Ectodermal cell (in vitro differentiated cells): ENCODE measurements at regions not wholly inside any gene's neighbourhood (a gene's known extent, or its start where the extent isn't known, plus 50 kb on each side); places are given as distances from the start of the nearest gene placed in this dataset.
"Not testable (repeated sequence)": the region's sequence is repeated elsewhere in the genome, so short reads cannot be mapped to it uniquely, and the experiment has no call there.

Source experiments
- H3K27ac ChIP-seq: 2 replicates; pipeline ENCODE4 v1.7.0; 2013; ENCODE audit warnings: mild to moderate bottlenecking, low read depth, low read length; ENCODE audit not compliant: insufficient read depth, poor library complexity, severe bottlenecking
- H3K27me3 ChIP-seq: 2 replicates; pipeline ENCODE4 v1.7.0; 2013; ENCODE audit warnings: mild to moderate bottlenecking, low read length; ENCODE audit not compliant: insufficient read depth, control insufficient read depth, poor library complexity, severe bottlenecking
- H3K36me3 ChIP-seq: one replicate; pipeline ENCODE4 v1.7.0; 2013; ENCODE audit warnings: low read length; ENCODE audit not compliant: control insufficient read depth, insufficient read depth
- H3K4me1 ChIP-seq: one replicate; pipeline ENCODE4 v1.7.0; 2013; ENCODE audit warnings: low read length; ENCODE audit not compliant: control insufficient read depth, insufficient read depth
- H3K4me3 ChIP-seq: 2 replicates; pipeline ENCODE4 v1.7.0; 2013; ENCODE audit warnings: low read depth, low read length, control low read depth; ENCODE audit not compliant: insufficient read depth
- H3K9me3 ChIP-seq: 2 replicates; pipeline ENCODE4 v1.7.0; 2013; ENCODE audit warnings: mild to moderate bottlenecking, low read length, moderate library complexity; ENCODE audit not compliant: control insufficient read depth
- WGBS, 2 experiments: methylation state at CpG; one replicate each; pipeline ENCODE4 v1.1.7; 2013; ENCODE audit warnings: missing lambda C conversion rate in 2 of 2; 5-methylcytosine and 5-hydroxymethylcytosine counted together

- H3K9me3 ChIP-seq, result no peaks in the 10 kb centered on the region
- H3K27me3 ChIP-seq, result no peaks in the 10 kb centered on the region
- H3K36me3 ChIP-seq, result no peaks in the 10 kb centered on the region
- no peaks in the 10 kb centered on the region for H3K4me1 ChIP-seq
- no peak overlapping the region for H3K27ac ChIP-seq
- WGBS, 2 experiments, result 95 to 98% methylated on average over 13 of the region's 13 CpGs
- H3K4me3 ChIP-seq, result no peak overlapping the region
These were observed 75.8 kb upstream of the KCNAB1 start for GRCh38 chr3:156044634-156044975.

- not testable (repeated sequence) for H3K27ac ChIP-seq, H3K4me1 ChIP-seq, H3K27me3 ChIP-seq, H3K4me3 ChIP-seq, H3K36me3 ChIP-seq, H3K9me3 ChIP-seq
- WGBS, 2 experiments, result 78 to 100% methylated on average over 1 to 2 of the region's 3 CpGs
These were observed 71.9 kb upstream of the KCNAB1 start for GRCh38 chr3:156048483-156048882.

- no peaks in the 10 kb centered on the region for H3K4me1 ChIP-seq
- H3K27me3 ChIP-seq, result no peaks in the 10 kb centered on the region
- no peaks in the 10 kb centered on the region for H3K9me3 ChIP-seq
- 80 to 100% methylated on average over 1 of the region's 1 CpG for WGBS, 2 experiments
- no peaks in the 10 kb centered on the region for H3K36me3 ChIP-seq
- no peak overlapping the region for H3K27ac ChIP-seq
- no peak overlapping the region for H3K4me3 ChIP-seq
These were observed 69.5 kb upstream of the KCNAB1 start for GRCh38 chr3:156050918-156051317.

- no peak overlapping the region for H3K27ac ChIP-seq
- H3K4me3 ChIP-seq, result no peak overlapping the region
- H3K36me3 ChIP-seq, result no peaks in the 10 kb centered on the region
- no peaks in the 10 kb centered on the region for H3K9me3 ChIP-seq
- no peaks in the 10 kb centered on the region for H3K4me1 ChIP-seq
- no peaks in the 10 kb centered on the region for H3K27me3 ChIP-seq
- 96 to 97% methylated on average over 15 of the region's 15 CpGs for WGBS, 2 experiments
These were observed 68.7 kb upstream of the KCNAB1 start for GRCh38 chr3:156051651-156052050.

GRCh38 chr3:156052115-156052514, 68.3 kb upstream of the KCNAB1 start:
- WGBS, 2 experiments, result 96% methylated on average over 7 of the region's 9 CpGs

GRCh38 chr3:156059950-156060501, 60.4 kb upstream of the KCNAB1 start:
- H3K36me3 ChIP-seq, result no peaks in the 10 kb centered on the region
- 51 to 73% methylated on average over 2 of the region's 2 CpGs for WGBS, 2 experiments
- no peaks in the 10 kb centered on the region for H3K4me1 ChIP-seq
- H3K4me3 ChIP-seq, result no peak overlapping the region
- no peaks in the 10 kb centered on the region for H3K27me3 ChIP-seq
- no peak overlapping the region for H3K27ac ChIP-seq
- no peaks in the 10 kb centered on the region for H3K9me3 ChIP-seq

More at GRCh38 chr3:156052115-156052514, 68.3 kb upstream of the KCNAB1 start:
- Histone ChIP-seq H3K4me1 (no peaks in the 10 kb centered on the region), H3K27me3 (no peaks in the 10 kb centered on the region), H3K9me3 (no peaks in the 10 kb centered on the region), H3K4me3 (no peak overlapping the region), H3K27ac (no peak overlapping the region), H3K36me3 (no peaks in the 10 kb centered on the region)

- H3K9me3 ChIP-seq, H3K4me1 ChIP-seq, H3K27me3 ChIP-seq, H3K4me3 ChIP-seq, H3K27ac ChIP-seq, H3K36me3 ChIP-seq: not testable (repeated sequence)
- WGBS, 2 experiments, result 93% methylated on average over 3 of the region's 3 CpGs
These were observed 52.2 kb upstream of the KCNAB1 start for GRCh38 chr3:156068151-156068550.

GRCh38 chr3:156070028-156070427, 50.4 kb upstream of the KCNAB1 start:
- no peak overlapping the region for H3K4me3 ChIP-seq
- no peaks in the 10 kb centered on the region for H3K9me3 ChIP-seq
- no peaks in the 10 kb centered on the region for H3K4me1 ChIP-seq
- WGBS, 2 experiments, result 84 to 95% methylated on average over 2 of the region's 2 CpGs
- H3K27me3 ChIP-seq, result no peaks in the 10 kb centered on the region
- no peaks in the 10 kb centered on the region for H3K36me3 ChIP-seq
- H3K27ac ChIP-seq, result no peak overlapping the region
